Colonic mucosa (tissue), 4 donors: ENCODE measurements at regions not wholly inside any gene's neighbourhood (a gene's known extent, or its start where the extent isn't known, plus 50 kb on each side); places are given as distances from the start of the nearest gene placed in this dataset.

ENCODE experiments used
- DNase-seq: peaks from one replicate; pipeline ENCODE4 v3.0.0-alpha.2; 2020
- H3K27ac ChIP-seq: fragments of 200-600 bp; one replicate; pipeline ENCODE4 v1.8.0; 2021
- H3K27me3 ChIP-seq: fragments of 200-600 bp; one replicate; pipeline ENCODE4 v1.8.0; 2021
- H3K36me3 ChIP-seq: fragments of 200-600 bp; one replicate; pipeline ENCODE4 v1.8.0; 2021
- H3K4me1 ChIP-seq: fragments of 200-600 bp; one replicate; pipeline ENCODE4 v1.8.0; 2021; ENCODE audit warnings: mild to moderate bottlenecking
- H3K4me3 ChIP-seq: fragments of 200-600 bp; one replicate; pipeline ENCODE4 v1.8.0; 2021
- H3K9ac ChIP-seq, 2 donors: one replicate each; pipeline ENCODE4 v1.7.0; 2013; ENCODE audit warnings: control low read depth in 2 of 2, low read depth in 2 of 2, low read length in 2 of 2
- H3K9me3 ChIP-seq: fragments of 200-600 bp; one replicate; pipeline ENCODE4 v1.8.0; 2021
- CTCF ChIP-seq: fragments of 200-600 bp; IDR thresholded peaks from one replicate; pipeline ENCODE4 v1.8.0; 2022; ENCODE audit warnings: antibody characterized with exemption, mild to moderate bottlenecking
- intact Hi-C: fragments of 100-400 bp; cut with DNase I; formaldehyde crosslinking; loops from one replicate; pipeline ENCODE4 v1.14.1; 2022
- donor health status: healthy.
- donor health status: DM: no; HTN: no; CAD: no.
- donor health status: DM: no; HTN: no; CAD: no.

- Histone ChIP-seq H3K27me3 (no peaks in the 10 kb centered on the region), H3K4me3 (no peak overlapping the region), H3K9ac (no peak overlapping the region), H3K4me1 (no peaks in the 10 kb centered on the region), H3K36me3 (no peaks in the 10 kb centered on the region), H3K27ac (no peak overlapping the region), H3K9me3 (no peaks in the 10 kb centered on the region)
- no peak for DNase-seq
- no peak for TF ChIP-seq CTCF
- intact Hi-C loops = no loop called here
These were observed 150.1 kb upstream of the ZNF644 start for GRCh38 chr1:91171898-91172297.

GRCh38 chr1:91170571-91170970 lies 148.7 kb upstream of the ZNF644 start:
- no peaks in the 10 kb centered on the region for H3K27me3 ChIP-seq
- no peak overlapping the region for H3K9ac ChIP-seq
- H3K4me3 ChIP-seq = no peak overlapping the region
- no peak overlapping the region for H3K27ac ChIP-seq
- H3K9me3 ChIP-seq = no peaks in the 10 kb centered on the region
- H3K4me1 ChIP-seq = no peaks in the 10 kb centered on the region
- TF ChIP-seq CTCF = no peak
- no peak for DNase-seq
- no peaks in the 10 kb centered on the region for H3K36me3 ChIP-seq
- intact Hi-C loops = no loop called here

GRCh38 chr1:91166106-91166712 lies 144.4 kb upstream of the ZNF644 start:
- DNase-seq = peak; percentile 39
- H3K27ac ChIP-seq = no peak overlapping the region
- no peaks in the 10 kb centered on the region for H3K27me3 ChIP-seq
- H3K9ac ChIP-seq = no peak overlapping the region
- H3K36me3 ChIP-seq = no peaks in the 10 kb centered on the region
- no peaks in the 10 kb centered on the region for H3K9me3 ChIP-seq
- peak; percentile 74 for TF ChIP-seq CTCF
- intact Hi-C loops = loop anchor here (5.0 to 10.0 kb wide), 4 partner anchors 116 to 441 kb away; no protein-coding TSS in a partner anchor
- no peak overlapping the region for H3K4me3 ChIP-seq
- H3K4me1 ChIP-seq = no peaks in the 10 kb centered on the region

- no peaks in the 10 kb centered on the region for H3K4me1 ChIP-seq
- peak; percentile 96 for TF ChIP-seq CTCF
- H3K4me3 ChIP-seq = no peak overlapping the region
- no peaks in the 10 kb centered on the region for H3K27me3 ChIP-seq
- H3K27ac ChIP-seq = no peak overlapping the region
- DNase-seq = peak; percentile 85
- no peaks in the 10 kb centered on the region for H3K36me3 ChIP-seq
- no peaks in the 10 kb centered on the region for H3K9me3 ChIP-seq
- no peak overlapping the region for H3K9ac ChIP-seq
- intact Hi-C loops = loop anchor here (5.0 to 10.0 kb wide), 4 partner anchors 117 to 440 kb away; no protein-coding TSS in a partner anchor
These were observed 143.3 kb upstream of the ZNF644 start for GRCh38 chr1:91165033-91165654.

GRCh38 chr1:91162613-91163012 lies 140.8 kb upstream of the ZNF644 start:
- Histone ChIP-seq H3K27me3 (no peaks in the 10 kb centered on the region), H3K4me1 (no peaks in the 10 kb centered on the region), H3K27ac (no peak overlapping the region), H3K36me3 (no peaks in the 10 kb centered on the region), H3K9me3 (no peaks in the 10 kb centered on the region), H3K4me3 (no peak overlapping the region), H3K9ac (no peak overlapping the region)
- DNase-seq = no peak
- TF ChIP-seq CTCF = no peak
- intact Hi-C loops = loop anchor here (10.0 kb wide), 3 partner anchors 148 to 438 kb away; no protein-coding TSS in a partner anchor
